Testis (tissue), 2 donors: ENCODE measurements at regions not wholly inside any gene's neighbourhood (a gene's known extent, or its start where the extent isn't known, plus 50 kb on each side); places are given as distances from the start of the nearest gene placed in this dataset.

ENCODE experiments used
- POLR2A ChIP-seq: fragments of 450-650 bp; IDR thresholded peaks from one replicate; pipeline ENCODE4 v1.6.1; 2017; ENCODE audit warnings: antibody characterized with exemption, mild to moderate bottlenecking, moderate library complexity
- TF ChIP-seq, protein P1 (sequence below), 3 experiments: fragments of 450-650 bp in 2 of 3; fragments of 200-600 bp in 1 of 3; sonication (generic) in 1 of 3; IDR thresholded peaks; one replicate each; pipeline ENCODE4 v1.5.1; 2016 to 2019; ENCODE audit warnings: antibody characterized with exemption in 3 of 3, mild to moderate bottlenecking in 2 of 3, moderate library complexity in 1 of 3

DNA sequence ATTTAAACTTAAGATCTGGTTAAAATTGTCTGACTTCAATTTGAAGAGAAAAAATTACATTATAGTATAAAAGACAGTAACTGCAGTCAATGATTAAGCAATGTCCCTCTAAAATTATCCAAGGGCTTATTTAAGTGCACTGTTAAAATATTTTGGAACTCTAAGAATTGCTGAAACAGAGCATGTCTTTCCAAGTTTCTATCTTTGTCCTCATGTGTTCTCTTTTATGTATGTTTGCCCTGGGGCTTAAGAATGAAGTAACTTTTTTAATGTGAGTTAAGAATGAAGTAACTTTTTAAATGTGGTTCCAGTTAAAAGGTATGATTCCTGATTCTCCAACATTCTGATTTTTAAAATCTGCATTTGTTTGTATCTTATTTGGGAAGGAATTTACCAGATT lies 69.0 kb upstream of the MARK1 start:
- TF ChIP-seq POLR2A, result no peak
- TF ChIP-seq, protein P1, sequence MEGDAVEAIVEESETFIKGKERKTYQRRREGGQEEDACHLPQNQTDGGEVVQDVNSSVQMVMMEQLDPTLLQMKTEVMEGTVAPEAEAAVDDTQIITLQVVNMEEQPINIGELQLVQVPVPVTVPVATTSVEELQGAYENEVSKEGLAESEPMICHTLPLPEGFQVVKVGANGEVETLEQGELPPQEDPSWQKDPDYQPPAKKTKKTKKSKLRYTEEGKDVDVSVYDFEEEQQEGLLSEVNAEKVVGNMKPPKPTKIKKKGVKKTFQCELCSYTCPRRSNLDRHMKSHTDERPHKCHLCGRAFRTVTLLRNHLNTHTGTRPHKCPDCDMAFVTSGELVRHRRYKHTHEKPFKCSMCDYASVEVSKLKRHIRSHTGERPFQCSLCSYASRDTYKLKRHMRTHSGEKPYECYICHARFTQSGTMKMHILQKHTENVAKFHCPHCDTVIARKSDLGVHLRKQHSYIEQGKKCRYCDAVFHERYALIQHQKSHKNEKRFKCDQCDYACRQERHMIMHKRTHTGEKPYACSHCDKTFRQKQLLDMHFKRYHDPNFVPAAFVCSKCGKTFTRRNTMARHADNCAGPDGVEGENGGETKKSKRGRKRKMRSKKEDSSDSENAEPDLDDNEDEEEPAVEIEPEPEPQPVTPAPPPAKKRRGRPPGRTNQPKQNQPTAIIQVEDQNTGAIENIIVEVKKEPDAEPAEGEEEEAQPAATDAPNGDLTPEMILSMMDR (IDR thresholded peaks at IDR 0.05), result no peak
